HFFc6 (cell line): ENCODE measurements at regions not wholly inside any gene's neighbourhood (a gene's known extent, or its start where the extent isn't known, plus 50 kb on each side); places are given as distances from the start of the nearest gene placed in this dataset.

ENCODE experiments used
- DNase-seq: peaks from one replicate; pipeline ENCODE4 v3.0.0-alpha.2; 2018
- H3K27ac Mint-ChIP-seq: 2 replicates; pipeline ENCODE4 v1.8.0; 2020; ENCODE audit warnings: mild to moderate bottlenecking, mixed read lengths
- H3K27me3 Mint-ChIP-seq: 2 replicates; pipeline ENCODE4 v1.8.0; 2021; ENCODE audit warnings: mild to moderate bottlenecking, moderate library complexity, mixed read lengths; ENCODE audit not compliant: insufficient read depth
- H3K36me3 Mint-ChIP-seq: 2 replicates; pipeline ENCODE4 v1.8.0; 2021; ENCODE audit warnings: low read depth, mixed read lengths
- H3K4me1 Mint-ChIP-seq: 2 replicates; pipeline ENCODE4 v1.8.0; 2020; ENCODE audit warnings: low read depth, mixed read lengths
- H3K4me3 Mint-ChIP-seq: 2 replicates; pipeline ENCODE4 v1.8.0; 2020; ENCODE audit warnings: mild to moderate bottlenecking, moderate library complexity, mixed read lengths
- H3K9me3 Mint-ChIP-seq: 2 replicates; pipeline ENCODE4 v1.8.0; 2020; ENCODE audit warnings: mild to moderate bottlenecking, mixed read lengths
- TF ChIP-seq, protein P1 (sequence below): fragments of 200-600 bp; sonication (generic); IDR thresholded peaks from 2 replicates; pipeline ENCODE4 v1.5.0; 2021; ENCODE audit warnings: antibody characterized with exemption, mild to moderate bottlenecking

DNA sequence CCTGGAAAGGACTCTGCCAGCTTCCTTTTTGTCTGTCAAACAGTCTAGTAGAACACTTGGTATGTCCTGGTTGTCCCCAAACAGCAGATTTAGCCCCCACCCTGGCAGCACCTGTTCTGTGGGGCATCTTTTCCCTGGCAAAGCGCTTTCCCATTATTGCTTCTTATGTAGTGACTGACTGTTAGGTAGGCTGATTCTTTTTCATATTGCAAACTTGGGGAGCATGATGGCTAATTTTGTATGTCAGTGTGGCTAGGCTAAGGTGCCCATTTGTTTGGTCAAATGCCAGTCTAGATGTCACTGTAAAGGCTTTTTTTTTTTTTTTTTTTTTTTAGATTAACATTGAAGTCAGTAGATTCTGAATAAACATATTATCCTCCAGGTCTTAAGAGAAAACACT, 140.2 kb downstream of the MYCN start:
- H3K4me3 Mint-ChIP-seq: no peak overlapping the region
- H3K36me3 Mint-ChIP-seq: peaks cover 8% of the 10 kb centered on the region
- TF ChIP-seq, protein P1, sequence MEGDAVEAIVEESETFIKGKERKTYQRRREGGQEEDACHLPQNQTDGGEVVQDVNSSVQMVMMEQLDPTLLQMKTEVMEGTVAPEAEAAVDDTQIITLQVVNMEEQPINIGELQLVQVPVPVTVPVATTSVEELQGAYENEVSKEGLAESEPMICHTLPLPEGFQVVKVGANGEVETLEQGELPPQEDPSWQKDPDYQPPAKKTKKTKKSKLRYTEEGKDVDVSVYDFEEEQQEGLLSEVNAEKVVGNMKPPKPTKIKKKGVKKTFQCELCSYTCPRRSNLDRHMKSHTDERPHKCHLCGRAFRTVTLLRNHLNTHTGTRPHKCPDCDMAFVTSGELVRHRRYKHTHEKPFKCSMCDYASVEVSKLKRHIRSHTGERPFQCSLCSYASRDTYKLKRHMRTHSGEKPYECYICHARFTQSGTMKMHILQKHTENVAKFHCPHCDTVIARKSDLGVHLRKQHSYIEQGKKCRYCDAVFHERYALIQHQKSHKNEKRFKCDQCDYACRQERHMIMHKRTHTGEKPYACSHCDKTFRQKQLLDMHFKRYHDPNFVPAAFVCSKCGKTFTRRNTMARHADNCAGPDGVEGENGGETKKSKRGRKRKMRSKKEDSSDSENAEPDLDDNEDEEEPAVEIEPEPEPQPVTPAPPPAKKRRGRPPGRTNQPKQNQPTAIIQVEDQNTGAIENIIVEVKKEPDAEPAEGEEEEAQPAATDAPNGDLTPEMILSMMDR: no peak
- no peak for DNase-seq
- peaks cover 69% of the 10 kb centered on the region for H3K9me3 Mint-ChIP-seq
- no peaks in the 10 kb centered on the region for H3K27me3 Mint-ChIP-seq
- no peaks in the 10 kb centered on the region for H3K4me1 Mint-ChIP-seq
- H3K27ac Mint-ChIP-seq: no peak overlapping the region

GRCh38 chr2:16080071-16080470, 139.7 kb downstream of the MYCN start:
- no peak overlapping the region for H3K27ac Mint-ChIP-seq
- H3K36me3 Mint-ChIP-seq: peaks cover 8% of the 10 kb centered on the region
- no peaks in the 10 kb centered on the region for H3K4me1 Mint-ChIP-seq

GRCh38 chr2:16079637-16080036, 139.3 kb downstream of the MYCN start:
- TF ChIP-seq, protein P1: no peak
- Mint-ChIP-seq H3K27ac (no peak overlapping the region), H3K4me1 (no peaks in the 10 kb centered on the region), H3K4me3 (no peak overlapping the region), H3K9me3 (peaks cover 68% of the 10 kb centered on the region), H3K27me3 (no peaks in the 10 kb centered on the region), H3K36me3 (peaks cover 8% of the 10 kb centered on the region)
- no peak for DNase-seq

More at GRCh38 chr2:16080071-16080470, 139.7 kb downstream of the MYCN start:
- peaks cover 71% of the 10 kb centered on the region for H3K9me3 Mint-ChIP-seq
- no peak for DNase-seq
- TF ChIP-seq, protein P1: no peak
- no peak overlapping the region for H3K4me3 Mint-ChIP-seq
- no peaks in the 10 kb centered on the region for H3K27me3 Mint-ChIP-seq

DNA sequence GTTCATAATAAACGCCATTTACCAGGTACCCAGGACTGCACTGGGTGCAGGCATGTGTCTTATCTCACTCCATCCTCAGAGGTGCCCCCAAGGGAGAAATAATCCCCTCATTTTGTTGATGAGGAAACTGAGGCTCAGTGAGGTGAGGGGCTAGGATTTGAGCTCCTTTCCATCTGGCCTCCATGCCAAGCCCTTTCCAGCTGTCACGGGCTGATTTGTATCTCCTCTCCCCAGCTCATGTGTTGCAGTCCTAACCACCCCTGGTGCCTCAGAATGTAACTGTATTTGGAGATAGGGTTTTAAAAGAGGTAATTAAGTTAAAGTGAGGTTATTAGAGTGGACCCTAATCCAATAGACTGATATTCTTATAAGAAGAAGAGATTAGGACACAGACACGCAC, 137.3 kb downstream of the MYCN start:
- DNase-seq: no peak
- H3K4me3 Mint-ChIP-seq: no peak overlapping the region
- H3K4me1 Mint-ChIP-seq: no peaks in the 10 kb centered on the region
- no peak overlapping the region for H3K27ac Mint-ChIP-seq
- TF ChIP-seq, protein P1: no peak
- no peaks in the 10 kb centered on the region for H3K27me3 Mint-ChIP-seq
- no peaks in the 10 kb centered on the region for H3K36me3 Mint-ChIP-seq
- H3K9me3 Mint-ChIP-seq: peaks cover 69% of the 10 kb centered on the region

GRCh38 chr2:16076911-16077310, 136.6 kb downstream of the MYCN start:
- H3K27ac Mint-ChIP-seq: no peak overlapping the region
- no peak overlapping the region for H3K4me3 Mint-ChIP-seq
- DNase-seq: no peak
- H3K27me3 Mint-ChIP-seq: no peaks in the 10 kb centered on the region
- H3K36me3 Mint-ChIP-seq: no peaks in the 10 kb centered on the region
- TF ChIP-seq, protein P1: no peak
- H3K4me1 Mint-ChIP-seq: no peaks in the 10 kb centered on the region
- peaks cover 67% of the 10 kb centered on the region for H3K9me3 Mint-ChIP-seq
